ENCODE measurements at regions not wholly inside any gene's neighbourhood (a gene's known extent, or its start where the extent isn't known, plus 50 kb on each side); places are given as distances from the start of the nearest gene placed in this dataset.

DNA sequence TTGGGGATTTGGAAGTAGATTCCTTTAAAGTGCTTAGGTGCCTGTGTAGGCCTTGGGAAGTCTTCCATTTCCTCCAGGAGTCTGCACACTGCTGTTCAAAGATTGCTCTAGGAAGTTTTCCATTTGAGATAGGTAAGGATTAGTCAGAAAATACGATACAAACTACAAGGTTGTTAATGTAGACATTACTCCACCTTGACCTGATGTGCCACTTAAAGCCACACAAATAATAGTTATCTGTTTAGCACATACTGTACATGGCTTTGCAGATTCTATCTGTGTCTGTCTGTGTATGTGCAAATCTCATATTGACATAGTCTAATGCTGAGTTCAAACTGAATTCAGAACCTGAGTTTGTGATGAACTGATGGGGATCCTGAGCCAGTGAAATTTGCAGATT, 118.4 kb downstream of the RHOU start:
- TF ChIP-seq, protein P1, sequence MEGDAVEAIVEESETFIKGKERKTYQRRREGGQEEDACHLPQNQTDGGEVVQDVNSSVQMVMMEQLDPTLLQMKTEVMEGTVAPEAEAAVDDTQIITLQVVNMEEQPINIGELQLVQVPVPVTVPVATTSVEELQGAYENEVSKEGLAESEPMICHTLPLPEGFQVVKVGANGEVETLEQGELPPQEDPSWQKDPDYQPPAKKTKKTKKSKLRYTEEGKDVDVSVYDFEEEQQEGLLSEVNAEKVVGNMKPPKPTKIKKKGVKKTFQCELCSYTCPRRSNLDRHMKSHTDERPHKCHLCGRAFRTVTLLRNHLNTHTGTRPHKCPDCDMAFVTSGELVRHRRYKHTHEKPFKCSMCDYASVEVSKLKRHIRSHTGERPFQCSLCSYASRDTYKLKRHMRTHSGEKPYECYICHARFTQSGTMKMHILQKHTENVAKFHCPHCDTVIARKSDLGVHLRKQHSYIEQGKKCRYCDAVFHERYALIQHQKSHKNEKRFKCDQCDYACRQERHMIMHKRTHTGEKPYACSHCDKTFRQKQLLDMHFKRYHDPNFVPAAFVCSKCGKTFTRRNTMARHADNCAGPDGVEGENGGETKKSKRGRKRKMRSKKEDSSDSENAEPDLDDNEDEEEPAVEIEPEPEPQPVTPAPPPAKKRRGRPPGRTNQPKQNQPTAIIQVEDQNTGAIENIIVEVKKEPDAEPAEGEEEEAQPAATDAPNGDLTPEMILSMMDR (conservative IDR thresholded peaks at IDR 0.05) = no peak
- TF ChIP-seq ZFX (IDR thresholded peaks at IDR 0.05) = no peak
- no peak overlapping the region for H3K27ac ChIP-seq

DNA sequence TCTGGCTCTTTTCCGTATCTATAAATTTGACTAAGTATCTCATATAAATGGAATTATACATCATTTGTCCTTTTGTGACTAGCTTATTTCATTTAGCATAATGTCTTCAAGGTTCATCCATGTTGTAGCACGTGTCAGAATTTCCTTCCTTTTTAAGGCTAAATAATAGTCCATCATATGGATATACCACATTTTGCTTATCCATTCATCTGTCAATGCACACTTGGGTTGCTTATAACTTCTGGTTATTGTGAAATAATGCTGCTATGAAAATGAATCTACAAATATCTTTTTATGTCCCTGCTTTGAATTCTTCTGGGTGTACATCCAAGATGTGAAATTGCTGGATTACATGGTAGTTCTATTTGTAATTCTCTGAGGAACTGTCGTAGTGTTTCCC, 119.6 kb downstream of the RHOU start:
- H3K27ac ChIP-seq = no peak overlapping the region
- TF ChIP-seq, protein P1 (conservative IDR thresholded peaks at IDR 0.05) = no peak
- no peak for TF ChIP-seq ZFX (IDR thresholded peaks at IDR 0.05)

DNA sequence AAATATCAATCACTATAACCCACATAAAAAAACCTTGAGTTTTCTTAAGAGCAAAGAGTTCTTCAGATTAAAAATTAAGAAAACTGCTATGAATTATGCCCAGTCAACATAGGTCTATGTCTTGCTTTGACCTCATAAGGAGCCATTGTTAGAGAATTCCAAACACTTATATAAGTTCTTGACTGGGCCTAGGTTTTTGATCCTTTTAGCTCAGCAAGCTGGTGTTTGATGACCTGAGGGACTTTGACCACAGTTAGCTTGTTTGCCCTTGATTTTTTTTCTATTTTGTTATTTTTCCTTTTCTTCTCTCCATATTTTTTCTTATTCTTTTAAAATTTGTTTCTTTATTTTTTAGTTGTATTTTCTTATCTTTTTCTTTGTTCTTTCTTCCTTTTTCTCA, 122.3 kb downstream of the RHOU start:
- H3K27ac ChIP-seq = no peak overlapping the region
- TF ChIP-seq, protein P1 (conservative IDR thresholded peaks at IDR 0.05) = no peak
- TF ChIP-seq ZFX (IDR thresholded peaks at IDR 0.05) = no peak

DNA sequence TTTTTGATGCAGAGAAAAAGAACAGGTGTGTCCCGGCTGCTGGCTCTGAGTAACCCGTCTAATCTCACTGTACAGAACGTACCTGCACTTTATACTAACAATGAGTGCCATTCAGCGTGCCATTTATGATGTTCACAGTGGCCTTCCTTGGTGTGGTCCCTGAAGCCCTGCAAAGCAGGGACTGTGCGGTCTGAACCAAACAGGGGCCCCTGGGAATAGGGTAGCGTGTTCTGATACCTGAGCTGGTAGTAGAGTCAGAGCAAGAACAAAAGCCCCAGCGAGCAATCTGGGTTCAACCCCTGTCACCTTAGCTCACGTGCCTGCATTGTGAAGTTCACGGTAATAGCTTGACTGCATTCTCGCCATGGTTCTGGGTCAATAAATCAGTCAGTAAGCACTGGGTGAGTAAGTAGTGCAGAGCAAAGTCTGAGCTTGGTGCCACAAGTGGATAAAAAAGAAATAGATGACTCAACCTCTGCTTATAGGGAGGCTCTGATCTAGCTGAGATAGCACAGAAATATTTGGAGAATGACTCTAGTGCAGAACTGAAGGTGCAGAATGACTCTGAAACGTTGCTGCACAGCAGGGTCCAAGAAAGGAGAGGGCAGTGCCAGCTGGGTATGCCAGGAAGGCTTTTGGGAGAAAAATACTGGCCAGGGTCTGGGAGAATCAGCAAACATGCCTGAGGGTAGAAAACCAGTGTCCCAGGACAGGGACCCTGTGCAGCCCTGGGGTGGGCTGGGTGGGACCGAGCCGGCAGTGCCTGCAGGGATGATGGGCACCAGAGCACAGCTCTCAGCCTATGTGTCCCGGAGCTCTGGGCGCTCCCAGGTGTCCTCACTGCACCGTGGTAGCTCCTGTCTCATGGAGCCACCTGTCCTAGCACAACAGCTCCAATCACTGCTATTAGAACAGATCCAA, 125.9 kb downstream of the RHOU start:
- TF ChIP-seq, protein P1 (conservative IDR thresholded peaks at IDR 0.05) = no peak
- no peak for TF ChIP-seq ZFX (IDR thresholded peaks at IDR 0.05)
- H3K27ac ChIP-seq = no peak overlapping the region

DNA sequence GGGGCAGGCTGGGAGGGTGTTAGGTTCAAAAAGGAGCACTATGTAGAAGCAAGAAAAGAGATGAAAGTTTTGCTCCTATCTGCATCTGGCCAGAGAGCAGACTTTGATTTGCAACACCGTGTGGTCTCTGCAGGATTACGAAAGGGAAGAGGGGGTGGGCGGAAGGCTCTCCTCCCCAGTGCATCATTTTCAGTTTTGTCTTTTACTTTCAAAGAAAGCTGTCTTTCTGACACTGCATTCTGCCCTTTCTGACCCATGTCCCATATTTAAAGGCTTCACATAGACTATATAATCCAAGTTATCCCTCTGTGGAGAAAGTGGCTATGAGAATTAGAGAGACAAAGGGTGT, 126.5 kb downstream of the RHOU start:
- no peak overlapping the region for H3K27ac ChIP-seq
- TF ChIP-seq, protein P1 (conservative IDR thresholded peaks at IDR 0.05) = no peak
- no peak for TF ChIP-seq ZFX (IDR thresholded peaks at IDR 0.05)

DNA sequence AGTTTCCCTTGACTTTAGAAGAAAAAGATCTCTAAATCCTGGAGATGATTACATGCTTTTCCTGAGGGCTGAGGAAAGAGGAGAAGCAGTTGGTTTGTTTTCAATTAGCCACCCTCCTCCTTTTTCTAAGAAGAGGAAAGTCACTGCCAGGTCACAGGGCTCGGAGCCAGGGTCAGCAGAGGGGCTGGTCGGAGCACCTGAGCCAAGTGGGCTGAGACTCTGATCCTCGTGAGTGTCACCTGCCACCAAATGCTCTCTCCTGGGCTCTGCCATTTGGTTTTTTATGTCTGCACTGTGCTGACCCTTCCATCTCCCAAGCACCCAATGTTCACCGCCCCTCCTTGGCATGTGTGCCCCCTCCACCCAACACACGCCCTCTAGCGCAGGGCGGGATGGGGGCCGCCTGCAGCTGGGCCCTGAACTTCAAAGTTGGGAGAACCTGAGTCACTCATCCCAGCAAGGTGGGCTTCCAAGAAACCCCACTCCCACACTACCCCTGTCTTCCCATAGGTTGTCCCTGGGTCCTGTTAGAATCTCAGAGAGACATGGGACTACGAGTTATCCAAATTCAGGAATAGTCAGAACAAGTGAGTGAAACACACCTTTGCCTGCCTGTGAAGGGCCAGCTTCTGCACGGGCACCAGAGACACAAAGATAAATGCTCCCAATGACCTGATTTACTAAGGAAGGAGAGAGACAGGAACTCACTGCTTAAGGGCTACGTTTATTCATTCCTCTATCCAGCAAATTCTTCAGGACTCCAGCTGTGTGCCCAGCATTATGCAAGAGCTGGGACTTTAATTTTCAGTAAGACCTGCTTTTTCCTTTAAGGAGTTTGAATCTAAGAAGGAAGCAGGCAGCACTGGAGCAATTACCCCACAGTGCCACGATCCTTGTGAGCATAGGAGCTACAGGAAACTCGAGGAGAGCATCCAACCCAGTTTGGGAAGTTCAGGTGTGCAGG, 127.5 kb downstream of the RHOU start:
- TF ChIP-seq, protein P1 (conservative IDR thresholded peaks at IDR 0.05) = no peak
- TF ChIP-seq ZFX (IDR thresholded peaks at IDR 0.05) = no peak
- H3K27ac ChIP-seq = no peak overlapping the region

DNA sequence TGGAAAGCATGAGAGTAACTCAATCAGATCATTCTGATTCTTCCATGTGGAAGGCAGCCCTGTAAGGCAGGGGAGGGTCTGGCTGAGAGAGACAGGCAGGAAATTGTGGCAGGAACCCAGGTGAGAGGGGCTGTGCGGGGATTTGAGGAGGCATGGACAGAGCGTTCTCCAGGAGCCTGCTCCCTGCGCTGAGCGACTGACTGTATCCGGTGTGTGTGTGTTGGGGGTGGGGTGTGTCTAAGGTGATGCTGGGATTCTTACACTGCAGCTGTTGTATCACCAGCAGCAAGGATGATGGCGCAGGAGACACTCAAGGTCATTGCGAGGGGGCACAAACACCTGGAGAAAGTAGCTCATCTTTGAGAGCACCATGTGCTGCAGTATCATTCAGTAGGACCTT, 128.5 kb downstream of the RHOU start:
- TF ChIP-seq ZFX (IDR thresholded peaks at IDR 0.05) = no peak
- TF ChIP-seq, protein P1 (conservative IDR thresholded peaks at IDR 0.05) = no peak
- H3K27ac ChIP-seq = no peak overlapping the region

Data from C4-2B (cell line).